K562 (cell line): ENCODE measurements at regions not wholly inside any gene's neighbourhood (a gene's known extent, or its start where the extent isn't known, plus 50 kb on each side); places are given as distances from the start of the nearest gene placed in this dataset.
A peak's percentile ranks its signal among the peaks of the same experiment; 100 is the strongest.

ENCODE experiments used
- ATAC-seq: fragments of 200-7000 bp; cut with Tn5 transposase; 3 replicates; pipeline ENCODE4 v1.9.1; 2020; ENCODE audit warnings: moderate library complexity
- BruUV-seq: library from RNA; stranded (reverse); fragments of 400-500 nt; replicated peaks from 2 replicates; lab custom pipeline; 2021; lab: Mats Ljungman, UMichigan
- CTCF ChIA-PET: fragments of 300-600 bp; formaldehyde crosslinking; extraction: SDS; loops from one replicate; lab custom pipeline; 2021; ENCODE audit warnings: low intra/inter-chr PET ratio; lab: Yijun Ruan, JAX
- POLR2A ChIA-PET: fragments of 300-600, 350-650 bp; sonication (Branson Sonifier 250); formaldehyde crosslinking; extraction: SDS; loops from one replicate; lab custom pipeline; 2021; ENCODE audit warnings: antibody characterized with exemption, inconsistent platforms; lab: Yijun Ruan, JAX
- DNase-seq, 4 experiments: peaks; one replicate each; pipeline versions ENCODE4 v3.0.0 to v3.0.0-alpha.2; 2011 to 2018; ENCODE audit warnings: low spot score in 3 of 4, mixed read lengths in 3 of 4; ENCODE audit errors: extremely low read depth in 1 of 4
- FAIRE-seq: peaks from 2 replicates; lab custom pipeline; 2011; peaks lifted over from hg19 to GRCh38; lab: Jason Lieb, UNC
- H2AFZ ChIP-seq: 2 replicates; pipeline ENCODE4 v1.6.0; 2011; ENCODE audit warnings: low read depth, low read length, control low read depth, inconsistent platforms
- H3K27ac ChIP-seq: fragments of 200-600 bp; 3 replicates; pipeline ENCODE4 v1.8.0; 2011; ENCODE audit warnings: low read depth, mild to moderate bottlenecking, control low read depth, inconsistent platforms, low read length, moderate library complexity, mixed read lengths; ENCODE audit errors: extremely low read depth
- H3K27me3 ChIP-seq, 2 experiments: fragments of 300-600 bp in 1 of 2; 2 replicates in 1 of 2; 3 replicates in 1 of 2; pipeline versions ENCODE4 v1.6.0 to v1.8.0; 2011; ENCODE audit warnings: inconsistent platforms in 2 of 2, low read length in 2 of 2, mild to moderate bottlenecking in 1 of 2, mixed read lengths in 1 of 2, moderate library complexity in 1 of 2; ENCODE audit not compliant: control insufficient read depth in 2 of 2, insufficient read depth in 2 of 2
- H3K36me3 ChIP-seq: fragments of 300-600 bp; 3 replicates; pipeline ENCODE4 v1.8.0; 2011; ENCODE audit warnings: mild to moderate bottlenecking, low read length, inconsistent platforms; ENCODE audit not compliant: control insufficient read depth, insufficient read depth
- H3K4me1 ChIP-seq, 2 experiments: fragments of 200-600 bp in 1 of 2; replicated peaks in 1 of 2; 2 replicates in 1 of 2; 3 replicates in 1 of 2; pipeline versions ENCODE4 v1.5.1 to v1.8.0; 2011; ENCODE audit warnings: inconsistent platforms in 2 of 2, low read length in 2 of 2, mild to moderate bottlenecking in 1 of 2, mixed read lengths in 1 of 2, moderate library complexity in 1 of 2; ENCODE audit not compliant: control insufficient read depth in 2 of 2, insufficient read depth in 2 of 2
- H3K4me2 ChIP-seq: 2 replicates; pipeline ENCODE4 v1.6.1; 2011; ENCODE audit warnings: low read length, control low read depth, inconsistent platforms, mixed read lengths; ENCODE audit not compliant: insufficient read depth
- H3K4me3 ChIP-seq: fragments of 200-600 bp; sonication (generic), shearing (Covaris generic); 2 replicates; pipeline ENCODE4 v1.5.1; 2016; ENCODE audit warnings: control low read depth, inconsistent platforms
- H3K79me2 ChIP-seq: fragments of 200-600 bp; 3 replicates; pipeline ENCODE4 v1.8.0; 2011; ENCODE audit warnings: low read length, inconsistent platforms; ENCODE audit not compliant: control insufficient read depth, insufficient read depth
- H3K9ac ChIP-seq, 2 experiments: 2 replicates each; pipeline versions ENCODE4 v1.6.0 to v1.6.1; 2011; ENCODE audit warnings: low read depth in 2 of 2, low read length in 2 of 2, control low read depth in 1 of 2, inconsistent platforms in 1 of 2, mild to moderate bottlenecking in 1 of 2, mixed read lengths in 1 of 2; ENCODE audit not compliant: insufficient read depth in 1 of 2
- H3K9me1 ChIP-seq: one replicate; pipeline ENCODE4 v1.6.0; 2011; ENCODE audit warnings: inconsistent platforms, mild to moderate bottlenecking, low read length, moderate library complexity; ENCODE audit not compliant: control insufficient read depth, insufficient read depth
- H3K9me3 ChIP-seq: replicated peaks from 2 replicates; pipeline ENCODE4 v1.5.1; 2011; ENCODE audit warnings: low read depth, low read length, inconsistent platforms; ENCODE audit not compliant: control insufficient read depth, insufficient read depth
- H4K20me1 ChIP-seq: replicated peaks from 2 replicates; pipeline ENCODE4 v1.6.1; 2011; ENCODE audit warnings: low read length, inconsistent platforms, mixed read lengths; ENCODE audit not compliant: control insufficient read depth, insufficient read depth
- C11orf30 ChIP-seq: fragments of 450-650 bp; IDR thresholded peaks from 2 replicates; pipeline ENCODE4 v1.6.1; 2016; ENCODE audit warnings: low read depth, mild to moderate bottlenecking
- DIDO1 ChIP-seq: fragments of 450-650 bp; IDR thresholded peaks from 2 replicates; pipeline ENCODE4 v1.6.1; 2016; ENCODE audit warnings: low read depth, missing biosample characterization, missing genetic modification characterization
- HNRNPH1 ChIP-seq: fragments of 200-400 bp; formaldehyde crosslinking; optimal IDR thresholded peaks from 2 replicates; pipeline ENCODE3; 2017; ENCODE audit warnings: low read depth, mild to moderate bottlenecking, low read length, moderate library complexity
- HNRNPK ChIP-seq: fragments of 200-400 bp; formaldehyde crosslinking; IDR thresholded peaks from one replicate; pipeline ENCODE4 v1.6.1; 2018; ENCODE audit warnings: mild to moderate bottlenecking, low read depth, low read length; ENCODE audit not compliant: poor library complexity, severe bottlenecking
- NFIC ChIP-seq: fragments of 450-650 bp; IDR thresholded peaks from 2 replicates; pipeline ENCODE4 v1.6.1; 2017; ENCODE audit warnings: mild to moderate bottlenecking, inconsistent platforms
- PHF20 ChIP-seq: fragments of 450-650 bp; IDR thresholded peaks from 2 replicates; pipeline ENCODE4 v1.6.1; 2018; ENCODE audit not compliant: partially characterized antibody
- RFX1 ChIP-seq: fragments of 450-650 bp; IDR thresholded peaks from 2 replicates; pipeline ENCODE4 v1.6.1; 2016; ENCODE audit warnings: mild to moderate bottlenecking, moderate library complexity
- U2AF2 ChIP-seq: fragments of 200-400 bp; formaldehyde crosslinking; optimal IDR thresholded peaks from 2 replicates; pipeline ENCODE3; 2017; ENCODE audit warnings: low read depth, mild to moderate bottlenecking, low read length
- ZBTB8A ChIP-seq: fragments of 450-650 bp; IDR thresholded peaks from 2 replicates; pipeline ENCODE4 v1.6.1; 2018; ENCODE audit warnings: mild to moderate bottlenecking, moderate library complexity; ENCODE audit not compliant: partially characterized antibody
- ZNF316 ChIP-seq: fragments of 450-650 bp; IDR thresholded peaks from 2 replicates; pipeline ENCODE4 v1.6.1; 2016
- ZNF408 ChIP-seq: fragments of 250-450 bp; sonication (Bioruptor Pico); IDR thresholded peaks from 2 replicates; pipeline ENCODE4 v1.4.0; 2020; ENCODE audit warnings: low read depth, mild to moderate bottlenecking, moderate library complexity
- WGBS: fragments of 100-300 bp; shearing (Covaris generic); methylation state at CpG from one replicate; pipeline ENCODE4 v1.1.6; 2016; ENCODE audit warnings: low coverage, mixed read lengths; ENCODE audit not compliant: insufficient coverage; ENCODE audit errors: missing lambda C conversion rate; 5-methylcytosine and 5-hydroxymethylcytosine counted together
- in situ Hi-C: fragments of 300-500 bp; cut with MboI; formaldehyde crosslinking; loops from 4 replicates; pipeline ENCODE4 v1.15.0; 2018; ENCODE audit warnings: inconsistent platforms, mixed read lengths
- intact Hi-C: fragments of 100-400 bp; cut with micrococcal nuclease; formaldehyde crosslinking; loops from 2 replicates; pipeline ENCODE4 v1.14.2; 2022

- BruUV-seq: no TSS peak
- intact Hi-C loops: no loop called here
- POLR2A ChIA-PET: no interaction called here
- Histone ChIP-seq H4K20me1 (no peaks in the 10 kb centered on the region), H3K4me2 (no peak overlapping the region), H3K9me1 (no peaks in the 10 kb centered on the region), H3K27ac (no peak overlapping the region), H3K27me3 (no peaks in the 10 kb centered on the region), H3K9me3 (no peaks in the 10 kb centered on the region), H3K9ac (no peak overlapping the region)
- ATAC-seq: no peak
- DNase-seq: no peak
- TF ChIP-seq ZBTB8A: no peak
- TF ChIP-seq HNRNPH1: no peak
- no peak for TF ChIP-seq DIDO1 (tag)
- TF ChIP-seq PHF20: no peak
- no peak for TF ChIP-seq NFIC
- TF ChIP-seq RFX1: no peak
- 0 out of 2 replicates have a peak, but pooled peaks have one; percentile 7 for TF ChIP-seq C11orf30
- no peak for TF ChIP-seq U2AF2
- no peak for TF ChIP-seq HNRNPK
- TF ChIP-seq ZNF316: peak; percentile 58
- TF ChIP-seq ZNF408 (CRISPR knock-in tag): no peak
- TF ChIP-seq, all 486 proteins: peak for 2
- in situ Hi-C loops: no loop called here
- H3K4me3 ChIP-seq: no peak overlapping the region
- no peaks in the 10 kb centered on the region for H3K36me3 ChIP-seq
- WGBS: 6% methylated on average over 1 of the region's 1 CpG
- no peaks in the 10 kb centered on the region for H3K79me2 ChIP-seq
- FAIRE-seq: no peak
- CTCF ChIA-PET: no interaction called here
- no peaks in the 10 kb centered on the region for H3K4me1 ChIP-seq
- H2AFZ ChIP-seq: no peak overlapping the region
Observed at GRCh38 chr9:78584589-78584988, 287.7 kb downstream of the PSAT1 start.
